ENCODE measurements at regions not wholly inside any gene's neighbourhood (a gene's known extent, or its start where the extent isn't known, plus 50 kb on each side); places are given as distances from the start of the nearest gene placed in this dataset.

DNA sequence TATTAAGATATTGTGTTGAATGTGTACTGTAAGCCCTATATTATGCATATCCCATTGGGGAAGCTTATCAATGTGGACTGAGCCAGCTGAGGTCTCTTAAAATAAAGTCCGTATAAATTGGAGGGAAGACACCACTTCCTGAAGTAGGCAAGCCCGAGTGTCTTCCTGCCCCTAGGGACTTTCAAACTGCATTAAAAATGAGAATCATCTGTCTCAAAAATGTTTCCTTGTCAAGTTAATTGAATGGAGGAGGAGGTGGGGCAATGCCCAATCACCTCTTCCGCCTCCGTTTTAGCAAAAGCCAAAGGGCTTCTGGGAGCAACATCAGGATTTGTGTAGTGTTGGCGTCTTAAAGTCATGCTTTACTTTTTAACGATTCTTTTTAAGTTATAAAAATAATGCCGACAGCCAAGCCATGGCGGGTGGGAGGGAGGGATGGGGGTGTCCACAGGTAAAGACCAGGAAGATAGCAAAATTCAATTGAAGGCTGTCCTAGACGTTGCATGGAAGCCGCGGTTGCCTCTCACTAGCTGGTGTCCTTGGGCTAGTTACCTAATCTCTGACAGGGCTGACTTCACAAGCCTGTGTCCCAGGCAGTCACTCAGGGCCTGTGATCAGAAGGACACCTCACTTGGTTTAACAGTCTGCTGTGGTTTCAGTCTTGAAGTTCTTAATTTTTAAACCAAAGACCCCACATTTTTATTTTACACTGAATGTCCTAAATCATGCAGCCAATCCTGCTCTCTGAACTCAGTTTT is 524.9 kb upstream of the PROK2 start:
- H3K4me1 ChIP-seq, result peaks cover 0 to 16% (median 1%) of the 10 kb centered on the region in 4 donors
- H3K27me3 ChIP-seq, result no peaks in the 10 kb centered on the region
- H3K27ac ChIP-seq, result peak overlapping the region in 2 of 4 donors; percentile 12 to 28
- TF ChIP-seq POLR2A (IDR thresholded peaks at IDR 0.05), result no peak
- DNase-seq (ENCODE audit: low spot score in 2 of 2), result no peak
- H3K36me3 ChIP-seq, result no peaks in the 10 kb centered on the region
- H3K4me3 ChIP-seq, result no peak overlapping the region
- H3K9me3 ChIP-seq, result no peaks in the 10 kb centered on the region
- 71 to 79% methylated on average over 11 of the region's 11 CpGs for WGBS, 2 donors

- TF ChIP-seq POLR2A (IDR thresholded peaks at IDR 0.05) (no peak), EP300 (IDR thresholded peaks at IDR 0.05) (no peak), CTCF (IDR thresholded peaks at IDR 0.05) (no peak)
- Histone ChIP-seq H3K27ac (peak overlapping the region in 1 of 4 donors; percentile 2), H3K36me3 (no peaks in the 10 kb centered on the region), H3K9me3 (no peaks in the 10 kb centered on the region), H3K27me3 (no peaks in the 10 kb centered on the region), H3K4me3 (no peak overlapping the region), H3K4me1 (peaks cover 0 to 22% (median 1%) of the 10 kb centered on the region in 4 donors)
- WGBS, 2 donors, result 94 to 95% methylated on average over 2 of the region's 2 CpGs
- no peak for DNase-seq (ENCODE audit: low spot score in 2 of 2)
Observed at GRCh38 chr3:72308641-72309040, 523.7 kb upstream of the PROK2 start.

DNA sequence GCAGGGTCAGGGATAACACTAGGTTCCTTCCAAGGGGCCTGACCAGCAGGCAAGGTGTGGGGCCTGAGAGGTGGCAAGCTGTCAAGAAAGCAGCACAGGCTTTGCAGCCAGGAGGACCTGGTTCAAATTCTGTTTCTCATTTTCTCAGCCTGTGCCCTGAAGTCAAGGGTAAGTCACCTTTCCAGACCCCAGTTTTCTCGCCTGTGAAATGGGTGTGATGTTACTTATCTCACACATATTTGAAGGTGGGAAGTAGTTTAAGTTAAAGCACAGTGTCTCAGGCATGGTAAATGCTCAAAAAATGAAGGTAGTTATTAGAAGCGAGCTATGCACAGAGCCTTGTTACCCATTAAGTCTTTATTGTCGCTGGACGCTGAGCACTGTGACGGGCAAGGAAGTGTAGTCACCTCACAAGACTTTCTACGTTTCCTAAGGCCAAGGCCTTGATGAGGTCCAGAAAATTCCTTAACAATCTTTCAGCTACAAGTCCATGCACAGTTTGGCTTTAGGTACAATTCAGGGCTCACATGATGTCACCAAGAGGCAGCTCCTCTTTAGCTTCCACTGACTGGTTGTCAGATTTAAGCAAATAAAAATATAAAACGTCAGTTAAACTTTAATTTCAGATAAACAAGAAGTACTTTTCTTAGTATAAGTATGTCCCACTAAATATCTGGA is 522.6 kb upstream of the PROK2 start:
- no peaks in the 10 kb centered on the region for H3K27me3 ChIP-seq
- peaks cover 0 to 22% (median 1%) of the 10 kb centered on the region in 4 donors for H3K4me1 ChIP-seq
- no peak overlapping the region for H3K27ac ChIP-seq
- no peak overlapping the region for H3K4me3 ChIP-seq
- H3K9me3 ChIP-seq, result no peaks in the 10 kb centered on the region
- 90 to 93% methylated on average over 7 of the region's 7 CpGs for WGBS, 2 donors
- no peaks in the 10 kb centered on the region for H3K36me3 ChIP-seq
- no peak for DNase-seq (ENCODE audit: low spot score in 2 of 2)
- TF ChIP-seq POLR2A (IDR thresholded peaks at IDR 0.05) (no peak), CTCF (IDR thresholded peaks at IDR 0.05) (no peak), EP300 (IDR thresholded peaks at IDR 0.05) (no peak)

GRCh38 chr3:72306800-72307341 is 521.9 kb upstream of the PROK2 start:
- Histone ChIP-seq H3K27ac (no peak overlapping the region), H3K4me1 (peaks cover 0 to 22% (median 1%) of the 10 kb centered on the region in 4 donors), H3K9me3 (no peaks in the 10 kb centered on the region), H3K36me3 (no peaks in the 10 kb centered on the region), H3K4me3 (no peak overlapping the region), H3K27me3 (no peaks in the 10 kb centered on the region)
- WGBS, 2 donors, result 74 to 75% methylated on average over 9 of the region's 9 CpGs
- DNase-seq (ENCODE audit: low spot score in 2 of 2), result no peak
- TF ChIP-seq POLR2A (IDR thresholded peaks at IDR 0.05) (no peak), EP300 (IDR thresholded peaks at IDR 0.05) (peak in 1 of 2 donors; percentile 26), CTCF (IDR thresholded peaks at IDR 0.05) (no peak)

- no peak for DNase-seq (ENCODE audit: low spot score in 2 of 2)
- Histone ChIP-seq H3K27ac (peak overlapping the region in 1 of 4 donors; percentile 4), H3K9me3 (no peaks in the 10 kb centered on the region), H3K36me3 (no peaks in the 10 kb centered on the region), H3K4me3 (no peak overlapping the region), H3K4me1 (peaks cover 0 to 7% (median 0%) of the 10 kb centered on the region in 4 donors), H3K27me3 (no peaks in the 10 kb centered on the region)
- 47 to 61% methylated on average over 7 of the region's 7 CpGs for WGBS, 2 donors
- no peak for TF ChIP-seq POLR2A (IDR thresholded peaks at IDR 0.05)
- no peak for TF ChIP-seq CTCF (IDR thresholded peaks at IDR 0.05)
- peak in 1 of 2 donors; percentile 44 for TF ChIP-seq EP300 (IDR thresholded peaks at IDR 0.05)
Observed at GRCh38 chr3:72303926-72304325, 519.0 kb upstream of the PROK2 start.
